ENCODE measurements at regions not wholly inside any gene's neighbourhood (a gene's known extent, or its start where the extent isn't known, plus 50 kb on each side); places are given as distances from the start of the nearest gene placed in this dataset.

DNA sequence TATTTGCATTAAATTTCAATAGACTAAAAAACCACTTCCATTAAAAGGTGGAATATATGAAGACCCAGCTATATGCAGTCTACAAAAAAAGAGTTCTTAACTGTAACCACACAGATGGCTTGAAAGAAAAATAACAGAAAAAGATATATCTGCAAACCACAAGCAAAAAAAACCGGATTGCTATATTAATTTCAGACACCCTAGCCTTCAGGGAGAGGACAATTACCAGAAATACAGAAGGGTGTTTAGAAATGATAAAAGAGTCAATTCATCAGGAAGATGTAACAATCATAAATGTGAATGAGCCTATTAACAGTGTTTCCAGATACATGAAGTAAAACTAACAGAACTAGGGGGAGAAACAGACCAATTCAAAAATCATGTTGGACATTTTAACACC, 56.9 kb upstream of the SMIM23 start:
- TF ChIP-seq, protein P1, sequence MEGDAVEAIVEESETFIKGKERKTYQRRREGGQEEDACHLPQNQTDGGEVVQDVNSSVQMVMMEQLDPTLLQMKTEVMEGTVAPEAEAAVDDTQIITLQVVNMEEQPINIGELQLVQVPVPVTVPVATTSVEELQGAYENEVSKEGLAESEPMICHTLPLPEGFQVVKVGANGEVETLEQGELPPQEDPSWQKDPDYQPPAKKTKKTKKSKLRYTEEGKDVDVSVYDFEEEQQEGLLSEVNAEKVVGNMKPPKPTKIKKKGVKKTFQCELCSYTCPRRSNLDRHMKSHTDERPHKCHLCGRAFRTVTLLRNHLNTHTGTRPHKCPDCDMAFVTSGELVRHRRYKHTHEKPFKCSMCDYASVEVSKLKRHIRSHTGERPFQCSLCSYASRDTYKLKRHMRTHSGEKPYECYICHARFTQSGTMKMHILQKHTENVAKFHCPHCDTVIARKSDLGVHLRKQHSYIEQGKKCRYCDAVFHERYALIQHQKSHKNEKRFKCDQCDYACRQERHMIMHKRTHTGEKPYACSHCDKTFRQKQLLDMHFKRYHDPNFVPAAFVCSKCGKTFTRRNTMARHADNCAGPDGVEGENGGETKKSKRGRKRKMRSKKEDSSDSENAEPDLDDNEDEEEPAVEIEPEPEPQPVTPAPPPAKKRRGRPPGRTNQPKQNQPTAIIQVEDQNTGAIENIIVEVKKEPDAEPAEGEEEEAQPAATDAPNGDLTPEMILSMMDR (IDR thresholded peaks at IDR 0.05), result no peak
- TF ChIP-seq, protein P2, sequence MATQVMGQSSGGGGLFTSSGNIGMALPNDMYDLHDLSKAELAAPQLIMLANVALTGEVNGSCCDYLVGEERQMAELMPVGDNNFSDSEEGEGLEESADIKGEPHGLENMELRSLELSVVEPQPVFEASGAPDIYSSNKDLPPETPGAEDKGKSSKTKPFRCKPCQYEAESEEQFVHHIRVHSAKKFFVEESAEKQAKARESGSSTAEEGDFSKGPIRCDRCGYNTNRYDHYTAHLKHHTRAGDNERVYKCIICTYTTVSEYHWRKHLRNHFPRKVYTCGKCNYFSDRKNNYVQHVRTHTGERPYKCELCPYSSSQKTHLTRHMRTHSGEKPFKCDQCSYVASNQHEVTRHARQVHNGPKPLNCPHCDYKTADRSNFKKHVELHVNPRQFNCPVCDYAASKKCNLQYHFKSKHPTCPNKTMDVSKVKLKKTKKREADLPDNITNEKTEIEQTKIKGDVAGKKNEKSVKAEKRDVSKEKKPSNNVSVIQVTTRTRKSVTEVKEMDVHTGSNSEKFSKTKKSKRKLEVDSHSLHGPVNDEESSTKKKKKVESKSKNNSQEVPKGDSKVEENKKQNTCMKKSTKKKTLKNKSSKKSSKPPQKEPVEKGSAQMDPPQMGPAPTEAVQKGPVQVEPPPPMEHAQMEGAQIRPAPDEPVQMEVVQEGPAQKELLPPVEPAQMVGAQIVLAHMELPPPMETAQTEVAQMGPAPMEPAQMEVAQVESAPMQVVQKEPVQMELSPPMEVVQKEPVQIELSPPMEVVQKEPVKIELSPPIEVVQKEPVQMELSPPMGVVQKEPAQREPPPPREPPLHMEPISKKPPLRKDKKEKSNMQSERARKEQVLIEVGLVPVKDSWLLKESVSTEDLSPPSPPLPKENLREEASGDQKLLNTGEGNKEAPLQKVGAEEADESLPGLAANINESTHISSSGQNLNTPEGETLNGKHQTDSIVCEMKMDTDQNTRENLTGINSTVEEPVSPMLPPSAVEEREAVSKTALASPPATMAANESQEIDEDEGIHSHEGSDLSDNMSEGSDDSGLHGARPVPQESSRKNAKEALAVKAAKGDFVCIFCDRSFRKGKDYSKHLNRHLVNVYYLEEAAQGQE (IDR thresholded peaks at IDR 0.05; ENCODE audit: insufficient read depth in 1 of 2, low read depth in 2 of 2, low read length in 1 of 2), result no peak
- no peak for TF ChIP-seq TCF7L2 (IDR thresholded peaks at IDR 0.05; ENCODE audit: low read depth, low read length)
- no peak for TF ChIP-seq POLR2AphosphoS5 (IDR thresholded peaks at IDR 0.05; ENCODE audit: low read depth, low read length)
- no peak for TF ChIP-seq SIN3A (IDR thresholded peaks at IDR 0.05; ENCODE audit: borderline replicate concordance, insufficient read depth, low read depth, low read length)

Measured in Panc1 (cell line).